Thyroid gland (tissue), 4 donors: ENCODE measurements at regions not wholly inside any gene's neighbourhood (a gene's known extent, or its start where the extent isn't known, plus 50 kb on each side); places are given as distances from the start of the nearest gene placed in this dataset.

Source experiments
- CTCF ChIP-seq, 6 experiments: fragments of 200-600 bp in 3 of 6; fragments of 450-650 bp in 3 of 6; sonication (generic) in 3 of 6; IDR thresholded peaks; one replicate each; pipeline ENCODE4 v1.5.1; 2016 to 2019; ENCODE audit warnings: antibody characterized with exemption in 6 of 6, mild to moderate bottlenecking in 2 of 6, inconsistent platforms in 1 of 6, moderate library complexity in 1 of 6
- POLR2A ChIP-seq, 2 donors: fragments of 450-650 bp; IDR thresholded peaks; one replicate each; pipeline ENCODE4 v1.6.1; 2017; ENCODE audit warnings: antibody characterized with exemption in 2 of 2, mild to moderate bottlenecking in 2 of 2, moderate library complexity in 1 of 2

GRCh38 chr22:48456449-48456848, 1371.2 kb downstream of the BRD1 start:
- TF ChIP-seq CTCF (IDR thresholded peaks at IDR 0.05) (no peak), POLR2A (IDR thresholded peaks at IDR 0.05) (no peak)
